Fibroblast of mammary gland (primary cell): ENCODE measurements at regions not wholly inside any gene's neighbourhood (a gene's known extent, or its start where the extent isn't known, plus 50 kb on each side); places are given as distances from the start of the nearest gene placed in this dataset.

Experiments used
- DNase-seq: peaks from one replicate; pipeline ENCODE4 v3.0.0-alpha.2; 2010; ENCODE audit warnings: low read depth
- H3K4me3 ChIP-seq: 2 replicates; pipeline ENCODE4 v1.5.1; 2011; ENCODE audit warnings: low read depth, mild to moderate bottlenecking, low read length, moderate library complexity; ENCODE audit not compliant: control insufficient read depth
- CTCF ChIP-seq: conservative IDR thresholded peaks from 2 replicates; pipeline ENCODE4 v1.5.1; 2011; ENCODE audit warnings: low read depth, low read length, inconsistent platforms; ENCODE audit not compliant: control insufficient read depth, insufficient read depth

- TF ChIP-seq CTCF = no peak
- DNase-seq = no peak
- H3K4me3 ChIP-seq = no peak overlapping the region
These were observed 1061.9 kb downstream of the ARAP2 start for GRCh38 chr4:35182451-35182850.

- no peak overlapping the region for H3K4me3 ChIP-seq
- no peak for TF ChIP-seq CTCF
- DNase-seq = no peak
These were observed 1054.2 kb downstream of the ARAP2 start for GRCh38 chr4:35189988-35190613.

- TF ChIP-seq CTCF = no peak
- no peak for DNase-seq
- H3K4me3 ChIP-seq = no peak overlapping the region
These were observed 1042.9 kb downstream of the ARAP2 start for GRCh38 chr4:35201403-35201802.

GRCh38 chr4:35216636-35217035 is 1027.7 kb downstream of the ARAP2 start:
- DNase-seq = no peak
- TF ChIP-seq CTCF = no peak
- no peak overlapping the region for H3K4me3 ChIP-seq

- H3K4me3 ChIP-seq = no peak overlapping the region
- no peak for TF ChIP-seq CTCF
- DNase-seq = no peak
These were observed 1027.0 kb downstream of the ARAP2 start for GRCh38 chr4:35217331-35217730.

GRCh38 chr4:35228313-35228712 is 1016.0 kb downstream of the ARAP2 start:
- TF ChIP-seq CTCF = no peak
- H3K4me3 ChIP-seq = no peak overlapping the region
- no peak for DNase-seq

- no peak overlapping the region for H3K4me3 ChIP-seq
- TF ChIP-seq CTCF = no peak
- no peak for DNase-seq
These were observed 1015.3 kb downstream of the ARAP2 start for GRCh38 chr4:35229021-35229420.
